A673 (cell line): ENCODE measurements at regions not wholly inside any gene's neighbourhood (a gene's known extent, or its start where the extent isn't known, plus 50 kb on each side); places are given as distances from the start of the nearest gene placed in this dataset.

Source experiments
- CTCF ChIP-seq: fragments of 300-800, 200-600 bp; sonication (generic); conservative IDR thresholded peaks from 2 replicates; pipeline ENCODE4 v1.5.1; 2017; ENCODE audit warnings: low read depth, mild to moderate bottlenecking, antibody characterized with exemption, low read length, moderate library complexity, mixed read lengths
- EZH2 ChIP-seq: fragments of 200-600 bp; sonication (generic); IDR thresholded peaks from 2 replicates; pipeline ENCODE4 v1.6.1; 2017; ENCODE audit warnings: borderline replicate concordance, low read depth, mild to moderate bottlenecking, mixed read lengths, antibody characterized with exemption, low read length; ENCODE audit not compliant: poor library complexity, severe bottlenecking

GRCh38 chr1:216854836-216855484, 131.7 kb upstream of the ESRRG start:
- TF ChIP-seq CTCF (no peak), EZH2 (no peak)
